ENCODE measurements at regions not wholly inside any gene's neighbourhood (a gene's known extent, or its start where the extent isn't known, plus 50 kb on each side); places are given as distances from the start of the nearest gene placed in this dataset.
"Not testable (repeated sequence)": the region's sequence is repeated elsewhere in the genome, so short reads cannot be mapped to it uniquely, and the experiment has no call there.

- DNase-seq, result not testable (repeated sequence)
These were observed 63.4 kb upstream of the RBPJ start for GRCh38 chr4:26257444-26257843.

DNA sequence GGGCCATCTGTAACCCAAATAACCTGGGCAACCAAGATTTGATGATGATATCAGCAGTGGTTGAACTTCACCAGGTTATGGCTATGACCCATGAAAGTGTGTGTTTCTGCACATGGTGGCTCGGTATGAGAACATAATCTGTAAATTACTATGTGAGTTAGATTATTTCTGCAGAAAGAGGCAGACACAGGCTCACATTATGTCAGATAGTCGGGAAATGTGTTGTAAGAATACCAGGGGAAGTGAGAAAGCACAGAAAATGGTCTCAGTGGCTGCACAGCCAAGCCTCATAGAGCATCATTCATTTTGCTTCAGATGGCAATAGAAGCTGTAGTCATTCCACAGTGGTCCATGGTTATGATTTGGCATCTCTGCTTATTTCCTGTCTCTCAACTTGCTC lies 63.0 kb upstream of the RBPJ start:
- peak in 1 of 2 donors; percentile 15 for DNase-seq

- no peak for DNase-seq
These were observed 60.2 kb upstream of the RBPJ start for GRCh38 chr4:26260571-26260970.

DNA sequence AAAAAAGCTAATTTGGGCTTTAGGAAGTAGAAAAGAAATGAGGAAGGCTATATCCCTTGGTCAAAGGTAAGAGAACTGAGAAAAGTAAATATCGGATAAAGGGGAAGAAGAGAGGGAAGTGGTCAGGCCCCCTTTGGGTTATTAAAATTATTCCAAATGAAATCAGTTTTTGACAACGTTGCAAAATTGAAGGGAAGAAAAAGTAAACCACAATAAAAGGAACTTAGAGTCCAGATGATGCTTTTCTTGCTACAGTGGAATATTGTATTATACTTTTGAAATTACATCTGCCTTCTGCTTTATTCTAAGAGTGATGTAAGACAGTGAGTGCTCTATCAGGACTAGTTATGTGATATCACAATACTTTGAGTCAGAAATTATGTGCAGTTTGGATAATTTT lies 59.4 kb upstream of the RBPJ start:
- DNase-seq, result no peak

GRCh38 chr4:26263165-26263564 lies 57.6 kb upstream of the RBPJ start:
- DNase-seq, result no peak

- no peak for DNase-seq
These were observed 56.7 kb upstream of the RBPJ start for GRCh38 chr4:26264109-26264508.

GRCh38 chr4:26267087-26267486 lies 53.7 kb upstream of the RBPJ start:
- no peak for DNase-seq

DNA sequence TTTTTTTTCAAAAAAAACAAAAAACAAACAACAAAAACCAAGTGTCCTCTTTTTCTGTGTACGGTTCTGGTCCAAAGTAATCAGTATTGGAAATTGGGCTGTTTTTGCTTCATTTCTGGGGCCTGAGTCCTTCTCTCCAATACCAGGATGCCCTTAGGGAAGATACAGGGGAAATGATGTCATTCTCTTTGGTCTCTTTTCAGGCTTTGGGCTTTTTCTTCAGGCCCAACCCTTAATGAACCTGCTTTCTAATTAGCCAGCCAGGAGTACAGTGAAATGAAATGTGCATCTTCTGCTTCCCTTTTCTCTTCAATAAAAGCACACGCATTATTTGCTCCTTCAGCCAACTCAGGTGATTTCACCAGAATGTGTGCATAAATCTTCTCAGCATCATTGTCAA lies 52.6 kb upstream of the RBPJ start:
- no peak for DNase-seq

DNA sequence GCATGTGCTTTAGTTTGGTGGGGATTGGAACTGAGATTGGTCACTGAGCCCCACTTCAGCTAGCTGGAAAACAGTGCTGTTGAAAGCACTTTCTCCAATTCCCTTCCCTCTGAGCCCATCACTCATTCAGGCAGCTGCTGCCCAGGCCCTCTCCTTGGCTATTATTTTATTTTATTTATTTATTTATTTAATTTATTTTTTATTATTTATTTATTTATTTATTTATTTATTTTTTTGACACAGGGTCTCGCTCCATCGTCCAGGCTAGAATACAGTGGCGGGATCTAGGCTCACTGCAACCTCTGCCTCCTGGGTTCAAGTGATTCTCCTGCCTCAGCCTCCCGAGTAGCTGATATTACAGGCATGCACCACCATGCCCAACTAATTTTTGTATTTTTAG lies 51.8 kb upstream of the RBPJ start:
- no peak for DNase-seq

All from CD4-positive, alpha-beta T cell treated with Interleukin-4 for 1 hour (primary cell).